Astrocyte of the hippocampus (primary cell): ENCODE measurements at regions not wholly inside any gene's neighbourhood (a gene's known extent, or its start where the extent isn't known, plus 50 kb on each side); places are given as distances from the start of the nearest gene placed in this dataset.
"Not testable (repeated sequence)": the region's sequence is repeated elsewhere in the genome, so short reads cannot be mapped to it uniquely, and the experiment has no call there.

ENCODE experiments used
- DNase-seq: peaks from one replicate; pipeline ENCODE4 v3.0.0; 2011; ENCODE audit warnings: low read depth, low spot score

- DNase-seq: not testable (repeated sequence)
Observed at GRCh38 chr9:65454034-65454433, 169.0 kb upstream of the FOXD4L5 start.

GRCh38 chr9:65449886-65450610, 165.0 kb upstream of the FOXD4L5 start:
- not testable (repeated sequence) for DNase-seq

DNA sequence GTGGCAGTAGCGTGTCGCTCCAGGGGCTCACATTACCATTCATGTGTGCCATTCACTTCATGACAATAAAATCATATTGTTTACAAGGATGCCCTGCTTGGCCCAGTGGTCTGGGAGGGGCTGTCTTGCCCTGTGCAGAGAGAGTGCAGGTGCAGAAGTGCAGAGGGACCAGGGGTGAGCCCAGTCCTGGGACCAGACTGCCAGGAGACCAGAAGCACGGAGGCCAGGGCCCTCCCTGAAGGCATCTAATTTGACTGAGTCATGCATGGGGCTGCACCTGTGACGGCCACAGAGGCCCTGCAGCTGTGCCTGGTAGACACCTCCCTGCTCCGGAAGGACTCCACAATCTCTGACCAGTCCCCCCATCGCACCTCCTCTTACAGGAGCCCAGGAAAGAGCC, 164.4 kb upstream of the FOXD4L5 start:
- DNase-seq: no peak

DNA sequence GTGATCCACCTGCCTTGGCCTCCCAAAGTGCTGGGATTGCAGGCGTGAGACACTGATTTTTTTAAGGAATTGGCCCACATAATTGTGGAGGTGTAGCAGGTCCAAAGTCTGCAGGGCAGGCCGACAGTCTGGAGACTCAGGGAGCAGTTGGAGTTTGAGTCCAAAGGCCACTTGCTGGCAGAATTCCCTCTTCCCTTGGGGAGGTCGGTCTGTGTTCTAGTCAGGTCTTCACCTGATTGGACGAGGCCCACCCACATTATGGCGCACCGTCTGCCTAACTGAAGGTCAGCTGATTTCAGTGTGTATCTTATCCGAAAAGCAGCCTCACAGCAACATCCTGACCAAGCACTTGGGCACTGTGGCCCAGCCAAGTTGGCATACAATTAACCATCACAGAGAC, 162.1 kb upstream of the FOXD4L5 start:
- DNase-seq: not testable (repeated sequence)

DNA sequence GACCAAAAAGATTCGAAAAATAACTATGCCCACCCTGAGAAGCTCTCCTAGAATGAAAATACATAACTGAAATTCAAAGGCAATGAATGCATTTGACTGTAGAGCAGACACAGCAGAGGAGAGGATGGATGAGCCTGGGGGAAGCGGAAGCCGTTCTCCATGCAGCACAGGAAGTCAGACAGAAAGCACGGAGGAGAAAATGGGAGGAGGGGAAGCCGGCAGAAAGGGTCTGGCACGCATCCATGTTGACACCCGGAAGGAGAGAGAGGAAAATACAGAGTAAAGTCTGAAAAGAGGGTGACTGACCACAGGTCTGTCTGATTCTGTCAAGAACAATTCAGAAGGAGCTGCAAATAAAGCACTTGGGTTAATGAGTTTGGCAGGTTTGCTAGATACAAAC, 161.0 kb upstream of the FOXD4L5 start:
- DNase-seq: not testable (repeated sequence)

- DNase-seq: no peak
Observed at GRCh38 chr9:65444943-65445342, 159.9 kb upstream of the FOXD4L5 start.

DNA sequence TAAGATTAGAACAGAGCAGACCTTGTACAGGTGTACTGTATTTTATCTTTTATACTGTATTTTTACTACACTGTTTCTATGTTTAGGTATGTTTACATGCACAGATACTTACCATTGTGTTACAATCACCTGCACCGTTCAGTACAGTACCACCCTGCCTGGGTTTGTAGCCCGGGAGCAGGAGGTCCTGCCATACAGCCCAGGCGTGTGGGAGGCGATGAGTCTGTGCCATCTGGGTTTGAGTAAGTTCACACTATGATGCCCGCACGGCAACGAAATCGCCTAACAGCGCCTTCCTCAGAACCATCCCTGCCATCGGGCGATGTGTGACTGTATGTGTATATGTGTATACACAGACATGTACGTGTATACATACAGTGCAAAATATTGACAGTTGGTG, 157.1 kb upstream of the FOXD4L5 start:
- not testable (repeated sequence) for DNase-seq

- not testable (repeated sequence) for DNase-seq
Observed at GRCh38 chr9:65441324-65441920, 156.4 kb upstream of the FOXD4L5 start.

DNA sequence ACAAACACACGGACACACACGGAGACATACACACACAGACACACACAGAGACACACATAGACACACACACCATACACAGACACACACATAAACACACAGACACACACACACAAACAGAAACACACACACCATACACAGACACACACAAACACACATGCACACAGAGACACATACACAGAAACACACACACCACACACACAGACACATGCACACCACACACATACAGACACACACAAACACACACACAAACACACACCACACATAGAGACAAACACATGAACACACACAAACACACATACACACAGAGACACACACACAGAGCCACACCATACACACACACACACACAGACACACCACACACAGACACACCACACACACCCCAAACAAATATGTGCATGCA, 152.7 kb upstream of the FOXD4L5 start:
- no peak for DNase-seq

DNA sequence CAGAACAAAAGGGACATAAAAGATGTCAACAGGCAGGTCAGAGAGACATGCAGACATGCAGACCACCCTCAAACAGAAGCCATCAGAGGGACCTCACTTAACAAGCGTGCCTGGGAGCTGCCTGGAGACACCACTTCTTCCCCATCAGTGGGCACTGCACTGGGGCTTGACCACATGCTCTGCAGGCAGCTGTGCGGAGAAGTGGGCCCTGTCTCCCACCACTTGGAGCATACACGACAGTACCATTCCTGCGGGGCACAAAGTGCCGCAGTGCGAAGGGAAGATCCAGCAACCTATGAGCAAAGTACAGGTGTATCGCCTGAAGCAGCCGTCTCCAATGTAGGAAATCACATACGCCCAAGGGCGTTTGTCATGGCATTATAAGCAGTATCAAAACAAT, 150.5 kb upstream of the FOXD4L5 start:
- no peak for DNase-seq

DNA sequence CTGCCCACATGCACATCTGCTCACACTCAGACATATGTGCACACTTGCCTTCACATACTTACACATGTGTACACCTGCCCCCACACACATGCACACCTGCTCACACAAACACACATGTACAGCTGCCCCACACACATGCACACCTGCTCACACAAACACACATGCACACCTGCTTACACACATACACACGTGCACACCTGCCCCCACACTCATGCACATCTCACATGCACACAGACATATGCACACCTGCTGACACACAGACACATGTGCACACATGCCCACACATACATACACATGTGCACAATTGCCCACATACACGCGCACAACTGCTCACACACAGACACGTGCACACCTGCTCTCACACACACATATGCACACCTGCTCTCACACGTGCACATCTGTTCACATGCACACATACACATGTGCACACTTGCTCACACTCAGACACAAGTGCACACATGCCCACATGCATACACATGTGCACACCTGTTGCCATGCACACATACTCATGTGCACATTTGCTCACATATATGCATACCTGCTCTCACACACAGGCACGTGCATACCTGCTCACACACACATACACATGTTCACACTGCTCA, 147.8 kb upstream of the FOXD4L5 start:
- DNase-seq: no peak

GRCh38 chr9:65432051-65432450, 147.0 kb upstream of the FOXD4L5 start:
- DNase-seq: no peak

- DNase-seq: no peak
Observed at GRCh38 chr9:65430221-65430620, 145.2 kb upstream of the FOXD4L5 start.

- not testable (repeated sequence) for DNase-seq
Observed at GRCh38 chr9:65427361-65427760, 142.4 kb upstream of the FOXD4L5 start.

GRCh38 chr9:65426813-65427212, 141.8 kb upstream of the FOXD4L5 start:
- DNase-seq: not testable (repeated sequence)

- DNase-seq: no peak
Observed at GRCh38 chr9:65426231-65426630, 141.2 kb upstream of the FOXD4L5 start.

GRCh38 chr9:65425183-65425582, 140.2 kb upstream of the FOXD4L5 start:
- not testable (repeated sequence) for DNase-seq

GRCh38 chr9:65424437-65424984, 139.5 kb upstream of the FOXD4L5 start:
- not testable (repeated sequence) for DNase-seq

DNA sequence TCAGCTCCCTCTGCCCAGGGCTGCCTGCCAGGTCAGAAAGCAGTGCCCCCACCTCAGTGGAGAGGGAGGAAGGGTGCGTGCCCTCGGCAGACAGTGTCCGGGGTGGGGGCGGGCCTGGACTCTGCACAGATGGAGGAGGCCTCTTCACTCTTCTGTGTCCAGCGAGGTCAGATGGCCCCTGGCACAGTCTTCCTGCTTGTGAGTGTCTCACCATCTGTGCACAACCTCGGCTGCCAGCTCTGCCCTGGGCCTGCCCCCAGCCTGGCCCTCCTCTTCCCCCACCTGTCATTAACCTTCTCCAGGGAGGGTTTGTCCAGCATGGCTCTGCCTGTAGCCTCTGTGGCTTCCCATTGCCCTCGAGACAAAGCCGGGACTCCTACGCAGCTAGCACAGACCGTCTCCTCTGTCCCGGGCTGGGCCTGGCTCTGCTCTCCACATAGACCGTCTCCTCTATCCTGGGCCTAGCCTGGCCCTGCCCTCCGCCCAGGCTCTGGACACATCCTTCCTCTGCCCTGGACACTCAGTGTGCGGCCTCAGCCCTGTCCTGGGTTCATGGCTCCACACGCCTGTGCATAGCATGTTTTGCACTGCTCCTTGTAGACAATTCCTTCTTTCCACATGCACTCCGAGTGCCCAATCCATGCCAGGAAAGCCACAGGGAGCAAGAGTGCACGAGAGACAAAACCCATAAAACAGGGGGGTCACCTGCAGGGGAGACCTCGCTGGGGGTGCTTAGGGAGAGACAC, 138.9 kb upstream of the FOXD4L5 start:
- not testable (repeated sequence) for DNase-seq

DNA sequence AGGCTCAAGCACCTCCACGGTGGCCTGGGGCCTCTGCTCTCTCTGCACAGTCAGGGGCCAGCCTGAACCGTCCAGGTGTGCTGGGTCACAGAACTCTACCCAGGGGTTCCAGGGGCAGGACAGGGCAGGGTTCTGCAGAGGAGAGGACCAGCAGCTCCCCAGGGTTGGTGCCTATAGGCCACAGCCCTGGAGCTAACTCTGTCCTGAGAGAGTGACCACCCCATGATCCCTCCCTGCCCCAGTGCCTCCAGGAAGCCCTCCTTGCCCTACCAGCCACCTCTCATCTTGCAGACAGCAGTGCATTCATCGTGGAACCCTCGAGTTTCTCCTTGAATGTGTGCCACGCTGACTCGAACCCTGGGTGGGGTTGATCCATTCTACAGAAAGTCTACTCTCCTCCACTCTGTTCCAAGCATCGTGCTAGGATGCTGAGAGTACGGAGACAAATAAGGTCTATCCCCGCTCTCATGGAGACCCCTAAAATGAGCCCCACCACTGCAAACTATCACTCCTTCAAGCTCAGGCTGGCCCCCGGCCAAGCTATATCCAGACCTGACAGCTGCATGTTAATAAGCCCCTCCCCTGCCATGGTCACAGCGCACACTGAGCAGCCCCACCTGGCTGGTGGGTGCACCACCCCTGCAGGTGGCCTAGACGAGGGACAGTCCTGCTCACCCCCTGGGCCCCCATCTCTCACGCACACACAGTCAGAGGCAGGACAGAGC, 138.1 kb upstream of the FOXD4L5 start:
- DNase-seq: not testable (repeated sequence)

GRCh38 chr9:65421486-65421885, 136.5 kb upstream of the FOXD4L5 start:
- not testable (repeated sequence) for DNase-seq
